MM.1S (cell line): ENCODE measurements at regions not wholly inside any gene's neighbourhood (a gene's known extent, or its start where the extent isn't known, plus 50 kb on each side); places are given as distances from the start of the nearest gene placed in this dataset.

ENCODE experiments used
- CTCF ChIP-seq: fragments of 300-600 bp; sonication (generic); IDR thresholded peaks from 2 replicates; pipeline ENCODE4 v1.5.1; 2016; ENCODE audit warnings: antibody characterized with exemption, low read length, mixed read lengths
- EZH2 ChIP-seq: fragments of 300-600 bp; sonication (generic); optimal IDR thresholded peaks from 2 replicates; pipeline ENCODE3; 2017; ENCODE audit warnings: low read depth, mild to moderate bottlenecking, antibody characterized with exemption, low read length, mixed read lengths
- EZH2phosphoT487 ChIP-seq: fragments of 300-600 bp; sonication (generic); IDR thresholded peaks from 2 replicates; pipeline ENCODE4 v1.6.1; 2018; ENCODE audit warnings: antibody characterized with exemption, low read length

GRCh38 chr1:229991104-229991513 is 75.9 kb upstream of the GALNT2 start:
- no peak for TF ChIP-seq CTCF
- no peak for TF ChIP-seq EZH2phosphoT487
- no peak for TF ChIP-seq EZH2
